H1 (cell line): ENCODE measurements at regions not wholly inside any gene's neighbourhood (a gene's known extent, or its start where the extent isn't known, plus 50 kb on each side); places are given as distances from the start of the nearest gene placed in this dataset.

Experiments
- CTCF ChIP-seq, 3 experiments: IDR thresholded peaks; 1 replicate in 2 of 3; 2 replicates in 1 of 3; pipeline versions ENCODE4 v1.5.1 to v1.6.1; 2011; ENCODE audit warnings: low read length in 3 of 3, mild to moderate bottlenecking in 3 of 3, inconsistent platforms in 2 of 3, low read depth in 1 of 3, moderate library complexity in 1 of 3; ENCODE audit not compliant: insufficient read depth in 1 of 3; ENCODE audit errors: control extremely low read depth in 1 of 3
- MAX ChIP-seq: IDR thresholded peaks from 2 replicates; pipeline ENCODE4 v1.6.1; 2012; ENCODE audit warnings: inconsistent platforms
- SRF ChIP-seq: IDR thresholded peaks from 2 replicates; pipeline ENCODE4 v1.6.1; 2011; ENCODE audit warnings: mild to moderate bottlenecking, low read depth, low read length, moderate library complexity

GRCh38 chr10:130757271-130757670 is 554.2 kb downstream of the TCERG1L start:
- TF ChIP-seq CTCF (IDR thresholded peaks at IDR 0.05; ENCODE audit: control extremely low read depth in 1 of 3, insufficient read depth in 1 of 3, low read depth in 1 of 3, low read length in 3 of 3) (no peak), MAX (no peak), SRF (no peak)
